ENCODE measurements at regions not wholly inside any gene's neighbourhood (a gene's known extent, or its start where the extent isn't known, plus 50 kb on each side); places are given as distances from the start of the nearest gene placed in this dataset.

DNA sequence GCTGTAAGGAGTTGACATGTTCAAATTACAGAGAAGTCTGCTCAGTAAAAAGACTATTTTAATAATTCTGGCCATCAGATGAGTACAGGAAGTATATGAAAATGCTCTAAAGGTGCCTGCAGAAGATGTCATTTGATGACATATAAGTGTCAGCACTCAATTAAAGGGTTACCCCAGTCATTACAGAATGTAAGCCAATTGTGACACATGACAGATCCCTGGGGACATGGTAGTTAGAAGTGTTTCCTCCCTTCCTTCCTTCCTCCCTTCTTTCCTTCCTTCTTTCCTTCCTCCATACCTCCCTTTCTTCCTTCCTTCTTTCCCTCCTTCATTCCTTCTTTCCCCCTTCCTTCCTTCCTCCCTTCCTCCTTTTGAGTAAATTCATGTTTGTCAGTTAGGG lies 453.0 kb downstream of the RAPGEF2 start:
- H3K4me3 Mint-ChIP-seq (ENCODE audit: low read depth), result no peak overlapping the region
- TF ChIP-seq CTCF (IDR thresholded peaks at IDR 0.05; ENCODE audit: unreplicated experiment), result no peak
- H3K4me1 Mint-ChIP-seq (ENCODE audit: low read depth), result no peaks in the 10 kb centered on the region
- DNase-seq (ENCODE audit: low spot score, unreplicated experiment), result no peak
- H3K27ac Mint-ChIP-seq, result no peak overlapping the region
- H3K27me3 Mint-ChIP-seq, result no peaks in the 10 kb centered on the region
- H3K9me3 Mint-ChIP-seq (ENCODE audit: low read depth), result peaks cover 3% of the 10 kb centered on the region
- no peaks in the 10 kb centered on the region for H3K36me3 Mint-ChIP-seq (ENCODE audit: insufficient read depth)

GRCh38 chr4:159562366-159562765 lies 459.5 kb downstream of the RAPGEF2 start:
- TF ChIP-seq CTCF (IDR thresholded peaks at IDR 0.05; ENCODE audit: unreplicated experiment), result no peak
- Mint-ChIP-seq H3K36me3 (ENCODE audit: insufficient read depth) (no peaks in the 10 kb centered on the region), H3K27me3 (no peaks in the 10 kb centered on the region), H3K4me1 (ENCODE audit: low read depth) (no peaks in the 10 kb centered on the region), H3K9me3 (ENCODE audit: low read depth) (peaks cover 3% of the 10 kb centered on the region), H3K4me3 (ENCODE audit: low read depth) (no peak overlapping the region), H3K27ac (no peak overlapping the region)
- DNase-seq (ENCODE audit: low spot score, unreplicated experiment), result no peak

GRCh38 chr4:159563257-159563656 lies 460.4 kb downstream of the RAPGEF2 start:
- no peak overlapping the region for H3K4me3 Mint-ChIP-seq (ENCODE audit: low read depth)

GRCh38 chr4:159564615-159565014 lies 461.7 kb downstream of the RAPGEF2 start:
- DNase-seq (ENCODE audit: low spot score, unreplicated experiment), result no peak
- H3K36me3 Mint-ChIP-seq (ENCODE audit: insufficient read depth), result no peaks in the 10 kb centered on the region
- TF ChIP-seq CTCF (IDR thresholded peaks at IDR 0.05; ENCODE audit: unreplicated experiment), result no peak
- no peaks in the 10 kb centered on the region for H3K4me1 Mint-ChIP-seq (ENCODE audit: low read depth)
- no peak overlapping the region for H3K4me3 Mint-ChIP-seq (ENCODE audit: low read depth)
- no peaks in the 10 kb centered on the region for H3K27me3 Mint-ChIP-seq
- no peak overlapping the region for H3K27ac Mint-ChIP-seq
- H3K9me3 Mint-ChIP-seq (ENCODE audit: low read depth), result peaks cover 18% of the 10 kb centered on the region

More at GRCh38 chr4:159563257-159563656, 460.4 kb downstream of the RAPGEF2 start:
- Mint-ChIP-seq H3K4me1 (ENCODE audit: low read depth) (no peaks in the 10 kb centered on the region), H3K36me3 (ENCODE audit: insufficient read depth) (no peaks in the 10 kb centered on the region), H3K27me3 (no peaks in the 10 kb centered on the region), H3K27ac (no peak overlapping the region), H3K9me3 (ENCODE audit: low read depth) (peaks cover 9% of the 10 kb centered on the region)
- TF ChIP-seq CTCF (IDR thresholded peaks at IDR 0.05; ENCODE audit: unreplicated experiment), result no peak
- no peak for DNase-seq (ENCODE audit: low spot score, unreplicated experiment)

GRCh38 chr4:159566786-159567185 lies 463.9 kb downstream of the RAPGEF2 start:
- DNase-seq (ENCODE audit: low spot score, unreplicated experiment), result no peak
- peaks cover 36% of the 10 kb centered on the region for H3K9me3 Mint-ChIP-seq (ENCODE audit: low read depth)
- no peak overlapping the region for H3K4me3 Mint-ChIP-seq (ENCODE audit: low read depth)
- no peaks in the 10 kb centered on the region for H3K36me3 Mint-ChIP-seq (ENCODE audit: insufficient read depth)
- no peaks in the 10 kb centered on the region for H3K27me3 Mint-ChIP-seq
- no peak overlapping the region for H3K27ac Mint-ChIP-seq
- no peak for TF ChIP-seq CTCF (IDR thresholded peaks at IDR 0.05; ENCODE audit: unreplicated experiment)
- no peaks in the 10 kb centered on the region for H3K4me1 Mint-ChIP-seq (ENCODE audit: low read depth)

Measured in progenitor cell of endocrine pancreas (in vitro differentiated cells).